Choroid plexus epithelial cell (primary cell): ENCODE measurements at regions not wholly inside any gene's neighbourhood (a gene's known extent, or its start where the extent isn't known, plus 50 kb on each side); places are given as distances from the start of the nearest gene placed in this dataset.

Experiments used
- DNase-seq: peaks from one replicate; pipeline ENCODE4 v3.0.0-alpha.2; 2010; ENCODE audit warnings: low read depth
- H3K4me3 ChIP-seq: 2 replicates; pipeline ENCODE4 v1.5.1; 2011; ENCODE audit warnings: low read depth, mild to moderate bottlenecking, control low read depth, low read length, moderate library complexity
- TF ChIP-seq, protein P1 (sequence below): conservative IDR thresholded peaks from 2 replicates; pipeline ENCODE4 v1.5.1; 2011; ENCODE audit warnings: low read depth, mild to moderate bottlenecking, control low read depth, inconsistent platforms, low read length, moderate library complexity

DNA sequence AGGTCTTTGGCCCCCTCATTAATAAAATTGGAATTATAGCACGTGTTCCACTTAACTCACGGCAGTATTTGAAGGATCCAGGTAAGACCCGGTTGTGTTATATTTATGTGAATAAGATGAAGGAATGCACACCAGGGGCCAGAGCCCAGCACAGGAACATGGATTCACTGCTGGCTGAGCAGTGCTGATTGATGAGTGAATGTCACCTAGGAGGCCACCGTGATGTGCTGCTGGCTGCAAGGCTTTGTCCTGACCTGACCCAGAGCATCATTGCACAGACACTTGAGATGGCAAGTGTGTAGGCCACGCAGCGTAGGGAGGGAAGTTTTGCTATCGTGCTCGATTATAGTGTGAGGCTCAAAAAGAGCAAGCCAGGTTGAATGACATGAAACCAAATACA lies 350.7 kb upstream of the MGMT start:
- H3K4me3 ChIP-seq = no peak overlapping the region
- TF ChIP-seq, protein P1, sequence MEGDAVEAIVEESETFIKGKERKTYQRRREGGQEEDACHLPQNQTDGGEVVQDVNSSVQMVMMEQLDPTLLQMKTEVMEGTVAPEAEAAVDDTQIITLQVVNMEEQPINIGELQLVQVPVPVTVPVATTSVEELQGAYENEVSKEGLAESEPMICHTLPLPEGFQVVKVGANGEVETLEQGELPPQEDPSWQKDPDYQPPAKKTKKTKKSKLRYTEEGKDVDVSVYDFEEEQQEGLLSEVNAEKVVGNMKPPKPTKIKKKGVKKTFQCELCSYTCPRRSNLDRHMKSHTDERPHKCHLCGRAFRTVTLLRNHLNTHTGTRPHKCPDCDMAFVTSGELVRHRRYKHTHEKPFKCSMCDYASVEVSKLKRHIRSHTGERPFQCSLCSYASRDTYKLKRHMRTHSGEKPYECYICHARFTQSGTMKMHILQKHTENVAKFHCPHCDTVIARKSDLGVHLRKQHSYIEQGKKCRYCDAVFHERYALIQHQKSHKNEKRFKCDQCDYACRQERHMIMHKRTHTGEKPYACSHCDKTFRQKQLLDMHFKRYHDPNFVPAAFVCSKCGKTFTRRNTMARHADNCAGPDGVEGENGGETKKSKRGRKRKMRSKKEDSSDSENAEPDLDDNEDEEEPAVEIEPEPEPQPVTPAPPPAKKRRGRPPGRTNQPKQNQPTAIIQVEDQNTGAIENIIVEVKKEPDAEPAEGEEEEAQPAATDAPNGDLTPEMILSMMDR = no peak
- DNase-seq = no peak

- no peak for DNase-seq
- TF ChIP-seq, protein P1 = no peak
These were observed 346.6 kb upstream of the MGMT start for GRCh38 chr10:129120441-129120840.

DNA sequence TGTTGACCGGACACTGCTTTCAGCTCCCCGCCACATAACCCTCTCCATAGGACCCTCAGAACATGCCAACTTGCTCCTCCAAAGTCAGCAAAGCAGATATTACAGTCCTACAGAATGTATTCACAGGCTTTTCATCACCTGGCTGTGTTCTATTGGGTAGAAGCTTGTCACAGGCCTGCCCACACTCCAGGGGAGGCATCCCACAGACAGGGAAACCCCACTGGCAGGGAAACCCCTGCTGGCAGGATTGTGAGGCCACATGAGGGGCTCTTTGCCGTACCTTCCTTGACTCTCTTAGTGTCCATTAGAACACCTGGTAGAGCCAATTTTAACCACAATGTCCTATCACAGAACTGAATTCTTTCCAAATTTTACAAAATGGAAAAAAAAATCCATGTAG lies 344.2 kb upstream of the MGMT start:
- no peak for DNase-seq
- H3K4me3 ChIP-seq = no peak overlapping the region
- TF ChIP-seq, protein P1 = no peak

More at GRCh38 chr10:129120441-129120840, 346.6 kb upstream of the MGMT start:
- H3K4me3 ChIP-seq = no peak overlapping the region

DNA sequence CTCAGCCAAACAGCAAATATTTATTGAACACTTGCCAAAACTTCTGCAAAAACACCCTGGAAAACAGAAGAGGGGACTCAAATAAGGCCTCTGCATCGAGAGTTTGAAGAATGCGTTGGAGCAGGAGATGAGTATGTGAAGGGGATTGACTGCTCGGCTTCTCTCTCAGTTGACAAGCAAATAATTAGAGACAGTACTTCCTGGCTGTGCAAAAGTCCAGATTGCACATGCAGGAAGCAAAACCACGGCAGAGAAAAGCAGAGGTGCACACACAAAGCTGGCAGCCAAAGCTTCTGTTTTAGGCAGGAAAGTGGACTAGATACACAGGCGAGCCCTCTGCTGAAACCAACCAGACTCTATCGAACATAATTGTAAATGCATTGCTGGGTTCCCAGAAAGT lies 343.6 kb upstream of the MGMT start:
- H3K4me3 ChIP-seq = no peak overlapping the region
- TF ChIP-seq, protein P1 = no peak
- DNase-seq = no peak

GRCh38 chr10:129126982-129127381 lies 340.1 kb upstream of the MGMT start:
- TF ChIP-seq, protein P1 = no peak
- DNase-seq = no peak
- no peak overlapping the region for H3K4me3 ChIP-seq

- DNase-seq = no peak
- H3K4me3 ChIP-seq = no peak overlapping the region
- TF ChIP-seq, protein P1 = no peak
These were observed 335.4 kb upstream of the MGMT start for GRCh38 chr10:129131457-129132132.

GRCh38 chr10:129133856-129134255 lies 333.2 kb upstream of the MGMT start:
- TF ChIP-seq, protein P1 = no peak
- no peak for DNase-seq
- H3K4me3 ChIP-seq = no peak overlapping the region
